Astrocyte (in vitro differentiated cells and primary cell): ENCODE measurements at regions not wholly inside any gene's neighbourhood (a gene's known extent, or its start where the extent isn't known, plus 50 kb on each side); places are given as distances from the start of the nearest gene placed in this dataset.
A peak's percentile ranks its signal among the peaks of the same experiment; 100 is the strongest.

ENCODE experiments used
- DNase-seq: peaks from one replicate; pipeline ENCODE4 v3.0.0-alpha.2; 2010; ENCODE audit warnings: low read depth
- FAIRE-seq: peaks from 2 replicates; lab custom pipeline; 2011; peaks lifted over from hg19 to GRCh38; lab: Jason Lieb, UNC
- H2AFZ ChIP-seq: 2 replicates; pipeline ENCODE4 v1.6.0; 2012; ENCODE audit warnings: low read depth, low read length, inconsistent platforms
- H3K27ac ChIP-seq: 2 replicates; pipeline ENCODE4 v1.5.1; 2011; ENCODE audit warnings: low read depth, low read length, inconsistent platforms
- H3K27me3 ChIP-seq: 2 replicates; pipeline ENCODE4 v1.6.0; 2011; ENCODE audit warnings: low read length, inconsistent platforms; ENCODE audit not compliant: insufficient read depth
- H3K36me3 ChIP-seq: 2 replicates; pipeline ENCODE4 v1.5.1; 2011; ENCODE audit warnings: low read length, inconsistent platforms; ENCODE audit not compliant: insufficient read depth
- H3K4me1 ChIP-seq: 2 replicates; pipeline ENCODE4 v1.5.1; 2011; ENCODE audit warnings: low read length, inconsistent platforms; ENCODE audit not compliant: insufficient read depth
- H3K4me2 ChIP-seq: 2 replicates; pipeline ENCODE4 v1.6.0; 2012; ENCODE audit warnings: low read length, inconsistent platforms
- H3K4me3 ChIP-seq: 2 replicates; pipeline ENCODE4 v1.5.1; 2011; ENCODE audit warnings: low read depth, mild to moderate bottlenecking, low read length, inconsistent platforms; ENCODE audit not compliant: insufficient read depth
- H3K79me2 ChIP-seq: 2 replicates; pipeline ENCODE4 v1.6.0; 2012; ENCODE audit warnings: mild to moderate bottlenecking, low read length, inconsistent platforms; ENCODE audit not compliant: insufficient read depth
- H3K9ac ChIP-seq: 2 replicates; pipeline ENCODE4 v1.6.0; 2012; ENCODE audit warnings: mild to moderate bottlenecking, low read length, inconsistent platforms
- H3K9me3 ChIP-seq: 2 replicates; pipeline ENCODE4 v1.5.1; 2012; ENCODE audit warnings: low read depth, mild to moderate bottlenecking, low read length, inconsistent platforms; ENCODE audit not compliant: insufficient read depth
- H4K20me1 ChIP-seq: 2 replicates; pipeline ENCODE4 v1.6.0; 2012; ENCODE audit warnings: low read length, inconsistent platforms; ENCODE audit not compliant: insufficient read depth
- H3K27ac Mint-ChIP-seq: one replicate; pipeline ENCODE4 v1.8.0; 2021; ENCODE audit warnings: mild to moderate bottlenecking, mixed read lengths; ENCODE audit not compliant: unreplicated experiment
- H3K27me3 Mint-ChIP-seq: one replicate; pipeline ENCODE4 v1.8.0; 2021; ENCODE audit warnings: low read depth, mixed read lengths; ENCODE audit not compliant: unreplicated experiment
- H3K36me3 Mint-ChIP-seq: one replicate; pipeline ENCODE4 v1.8.0; 2021; ENCODE audit warnings: low read depth, mixed read lengths; ENCODE audit not compliant: unreplicated experiment
- H3K4me1 Mint-ChIP-seq: one replicate; pipeline ENCODE4 v1.8.0; 2021; ENCODE audit warnings: low read depth, mixed read lengths; ENCODE audit not compliant: unreplicated experiment
- H3K4me3 Mint-ChIP-seq: one replicate; pipeline ENCODE4 v1.8.0; 2021; ENCODE audit warnings: mild to moderate bottlenecking, moderate library complexity, mixed read lengths; ENCODE audit not compliant: unreplicated experiment
- H3K9me3 Mint-ChIP-seq: one replicate; pipeline ENCODE4 v1.8.0; 2021; ENCODE audit warnings: mild to moderate bottlenecking, mixed read lengths; ENCODE audit not compliant: unreplicated experiment
- CTCF ChIP-seq: IDR thresholded peaks from 2 replicates; pipeline ENCODE4 v1.5.1; 2011; ENCODE audit warnings: low read depth, mild to moderate bottlenecking, inconsistent platforms, low read length, moderate library complexity; ENCODE audit not compliant: insufficient read depth
- EZH2 ChIP-seq: IDR thresholded peaks from 2 replicates; pipeline ENCODE4 v1.6.1; 2012; ENCODE audit warnings: mild to moderate bottlenecking, low read length, inconsistent platforms; ENCODE audit not compliant: insufficient read depth

DNA sequence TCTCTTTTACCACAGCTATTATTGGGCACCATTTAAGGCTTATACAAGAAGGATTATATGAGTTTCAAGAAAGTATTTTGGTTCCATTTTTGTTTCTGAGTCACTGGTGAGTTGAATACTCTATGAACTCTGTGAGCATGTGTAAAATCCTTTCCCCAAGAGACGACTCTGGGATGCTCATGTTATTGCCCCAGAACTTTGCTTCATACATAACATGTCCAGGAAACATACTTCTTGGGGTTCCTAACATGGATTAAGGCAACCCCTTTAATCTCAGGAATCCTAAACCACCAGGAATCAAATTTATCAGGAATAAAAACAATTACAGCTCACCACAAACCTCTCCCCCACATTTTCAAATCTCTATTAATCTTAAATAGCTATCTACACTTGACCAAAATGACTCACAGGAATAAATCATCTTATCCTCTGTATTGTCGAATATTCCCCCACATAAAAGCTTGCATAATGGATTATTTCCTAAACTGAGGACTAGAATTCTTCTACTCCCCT, 117.5 kb upstream of the COL21A1 start:
- H3K27me3 ChIP-seq = no peaks in the 10 kb centered on the region
- Mint-ChIP-seq H3K27me3 (no peaks in the 10 kb centered on the region), H3K4me3 (no peak overlapping the region), H3K4me1 (peaks cover 10% of the 10 kb centered on the region), H3K27ac (no peak overlapping the region), H3K36me3 (no peaks in the 10 kb centered on the region), H3K9me3 (no peaks in the 10 kb centered on the region)
- peak overlapping the region; percentile 53 for H3K4me2 ChIP-seq
- H3K79me2 ChIP-seq = no peaks in the 10 kb centered on the region
- TF ChIP-seq CTCF (no peak), EZH2 (no peak)
- H3K4me1 ChIP-seq = peaks cover 17% of the 10 kb centered on the region
- H3K36me3 ChIP-seq = no peaks in the 10 kb centered on the region
- no peaks in the 10 kb centered on the region for H3K9me3 ChIP-seq
- peak overlapping the region; percentile 9 for H3K27ac ChIP-seq
- no peaks in the 10 kb centered on the region for H4K20me1 ChIP-seq
- FAIRE-seq (peak; percentile 76), DNase-seq (peak; percentile 87)
- H3K9ac ChIP-seq = no peak overlapping the region
- H3K4me3 ChIP-seq = no peak overlapping the region
- no peak overlapping the region for H2AFZ ChIP-seq

DNA sequence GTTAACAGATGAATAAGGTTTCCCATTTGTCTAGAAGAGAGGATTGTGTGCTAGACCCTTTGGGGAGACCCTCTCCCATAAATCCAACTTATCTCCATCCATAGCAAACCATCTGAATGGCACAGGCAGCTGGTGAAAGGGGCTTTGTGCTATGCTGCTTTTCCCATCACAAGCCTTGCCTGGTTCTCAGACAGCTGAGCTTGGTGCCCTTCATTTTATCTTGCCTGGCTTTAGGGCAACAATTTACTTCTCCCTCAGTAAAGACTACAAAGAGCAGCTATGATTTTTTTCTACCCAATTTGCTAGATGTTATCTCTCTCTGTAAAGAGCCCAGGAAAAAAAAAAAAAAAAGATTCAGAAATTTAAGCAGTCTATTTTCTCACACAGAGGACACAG, 117.0 kb upstream of the COL21A1 start:
- H3K27me3 ChIP-seq = no peaks in the 10 kb centered on the region
- no peak for FAIRE-seq
- H3K4me2 ChIP-seq = peak overlapping the region; percentile 53
- no peaks in the 10 kb centered on the region for H3K79me2 ChIP-seq
- Mint-ChIP-seq H3K9me3 (no peaks in the 10 kb centered on the region), H3K27ac (no peak overlapping the region), H3K36me3 (no peaks in the 10 kb centered on the region), H3K4me1 (peaks cover 6% of the 10 kb centered on the region), H3K4me3 (no peak overlapping the region), H3K27me3 (no peaks in the 10 kb centered on the region)
- no peak overlapping the region for H2AFZ ChIP-seq
- no peaks in the 10 kb centered on the region for H3K36me3 ChIP-seq
- peak overlapping the region; percentile 9 for H3K27ac ChIP-seq
- no peak for DNase-seq
- H3K9ac ChIP-seq = no peak overlapping the region
- H3K4me1 ChIP-seq = peaks cover 14% of the 10 kb centered on the region
- no peaks in the 10 kb centered on the region for H3K9me3 ChIP-seq
- H3K4me3 ChIP-seq = no peak overlapping the region
- H4K20me1 ChIP-seq = no peaks in the 10 kb centered on the region
- TF ChIP-seq EZH2 (no peak), CTCF (no peak)

GRCh38 chr6:56363796-56364430, 116.5 kb upstream of the COL21A1 start:
- H3K4me3 Mint-ChIP-seq = no peak overlapping the region
- Histone ChIP-seq H3K4me2 (peak overlapping the region; percentile 53), H3K79me2 (no peaks in the 10 kb centered on the region), H3K9me3 (no peaks in the 10 kb centered on the region), H3K4me3 (no peak overlapping the region), H3K4me1 (peaks cover 14% of the 10 kb centered on the region), H4K20me1 (no peaks in the 10 kb centered on the region), H2AFZ (no peak overlapping the region), H3K27ac (no peak overlapping the region), H3K9ac (no peak overlapping the region), H3K27me3 (no peaks in the 10 kb centered on the region), H3K36me3 (no peaks in the 10 kb centered on the region)
- no peak overlapping the region for H3K27ac Mint-ChIP-seq
- peaks cover 6% of the 10 kb centered on the region for H3K4me1 Mint-ChIP-seq
- no peak for TF ChIP-seq EZH2
- TF ChIP-seq CTCF = no peak
- DNase-seq (no peak), FAIRE-seq (no peak)
- H3K9me3 Mint-ChIP-seq = no peaks in the 10 kb centered on the region
- H3K36me3 Mint-ChIP-seq = no peaks in the 10 kb centered on the region
- no peaks in the 10 kb centered on the region for H3K27me3 Mint-ChIP-seq
